ENCODE measurements at regions not wholly inside any gene's neighbourhood (a gene's known extent, or its start where the extent isn't known, plus 50 kb on each side); places are given as distances from the start of the nearest gene placed in this dataset.

DNA sequence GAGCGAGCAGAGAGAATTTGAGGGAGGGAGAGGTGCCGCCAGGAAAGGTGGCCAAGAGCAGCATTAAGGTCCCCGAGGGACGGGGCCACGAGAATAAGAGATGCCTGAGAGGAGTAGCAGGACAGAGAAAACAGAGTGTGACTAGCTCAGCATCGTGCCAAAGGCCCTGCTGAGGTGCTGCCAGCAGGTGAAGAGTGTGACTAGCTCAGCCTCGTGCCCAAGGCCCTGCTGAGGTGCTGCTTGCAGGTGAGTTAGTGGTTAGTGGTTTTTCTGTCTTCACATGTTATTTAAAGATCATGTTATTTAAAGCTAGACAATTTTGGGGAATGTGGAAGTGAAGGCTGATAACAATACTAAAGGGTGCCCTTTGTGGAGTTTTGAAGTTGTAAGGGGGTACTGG, 464.5 kb upstream of the FAT1 start:
- TF ChIP-seq CTCF (IDR thresholded peaks at IDR 0.05; ENCODE audit: insufficient read depth, low read length) (no peak), POLR2AphosphoS5 (IDR thresholded peaks at IDR 0.05; ENCODE audit: low read depth) (no peak), GABPA (IDR thresholded peaks at IDR 0.05; ENCODE audit: low read depth) (no peak)
- TF ChIP-seq, protein P1, sequence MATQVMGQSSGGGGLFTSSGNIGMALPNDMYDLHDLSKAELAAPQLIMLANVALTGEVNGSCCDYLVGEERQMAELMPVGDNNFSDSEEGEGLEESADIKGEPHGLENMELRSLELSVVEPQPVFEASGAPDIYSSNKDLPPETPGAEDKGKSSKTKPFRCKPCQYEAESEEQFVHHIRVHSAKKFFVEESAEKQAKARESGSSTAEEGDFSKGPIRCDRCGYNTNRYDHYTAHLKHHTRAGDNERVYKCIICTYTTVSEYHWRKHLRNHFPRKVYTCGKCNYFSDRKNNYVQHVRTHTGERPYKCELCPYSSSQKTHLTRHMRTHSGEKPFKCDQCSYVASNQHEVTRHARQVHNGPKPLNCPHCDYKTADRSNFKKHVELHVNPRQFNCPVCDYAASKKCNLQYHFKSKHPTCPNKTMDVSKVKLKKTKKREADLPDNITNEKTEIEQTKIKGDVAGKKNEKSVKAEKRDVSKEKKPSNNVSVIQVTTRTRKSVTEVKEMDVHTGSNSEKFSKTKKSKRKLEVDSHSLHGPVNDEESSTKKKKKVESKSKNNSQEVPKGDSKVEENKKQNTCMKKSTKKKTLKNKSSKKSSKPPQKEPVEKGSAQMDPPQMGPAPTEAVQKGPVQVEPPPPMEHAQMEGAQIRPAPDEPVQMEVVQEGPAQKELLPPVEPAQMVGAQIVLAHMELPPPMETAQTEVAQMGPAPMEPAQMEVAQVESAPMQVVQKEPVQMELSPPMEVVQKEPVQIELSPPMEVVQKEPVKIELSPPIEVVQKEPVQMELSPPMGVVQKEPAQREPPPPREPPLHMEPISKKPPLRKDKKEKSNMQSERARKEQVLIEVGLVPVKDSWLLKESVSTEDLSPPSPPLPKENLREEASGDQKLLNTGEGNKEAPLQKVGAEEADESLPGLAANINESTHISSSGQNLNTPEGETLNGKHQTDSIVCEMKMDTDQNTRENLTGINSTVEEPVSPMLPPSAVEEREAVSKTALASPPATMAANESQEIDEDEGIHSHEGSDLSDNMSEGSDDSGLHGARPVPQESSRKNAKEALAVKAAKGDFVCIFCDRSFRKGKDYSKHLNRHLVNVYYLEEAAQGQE (IDR thresholded peaks at IDR 0.05; ENCODE audit: insufficient replicate concordance, low read depth), result no peak
